Activated CD4-positive, alpha-beta T cell treated with anti-CD3 and anti-CD28 coated beads, Interleukin-2, amount 10 ng/mL, durations not matched to agents 24 days and 14 days (primary cell): ENCODE measurements at regions not wholly inside any gene's neighbourhood (a gene's known extent, or its start where the extent isn't known, plus 50 kb on each side); places are given as distances from the start of the nearest gene placed in this dataset.
A peak's percentile ranks its signal among the peaks of the same experiment; 100 is the strongest.
"Not testable (repeated sequence)": the region's sequence is repeated elsewhere in the genome, so short reads cannot be mapped to it uniquely, and the experiment has no call there.

Experiments used
- DNase-seq: peaks from one replicate; pipeline ENCODE4 v3.0.0; 2022
- H3K27ac Mint-ChIP-seq: one replicate; pipeline ENCODE4 v1.8.0; 2022; ENCODE audit warnings: mild to moderate bottlenecking, mixed read lengths
- H3K27me3 Mint-ChIP-seq: one replicate; pipeline ENCODE4 v1.8.0; 2022; ENCODE audit warnings: mixed read lengths
- H3K36me3 Mint-ChIP-seq: one replicate; pipeline ENCODE4 v1.8.0; 2022; ENCODE audit warnings: low read depth, mild to moderate bottlenecking, mixed read lengths
- H3K4me1 Mint-ChIP-seq: one replicate; pipeline ENCODE4 v1.8.0; 2021; ENCODE audit warnings: mixed read lengths
- H3K4me3 Mint-ChIP-seq: one replicate; pipeline ENCODE4 v1.8.0; 2022; ENCODE audit warnings: mild to moderate bottlenecking, moderate library complexity, mixed read lengths
- H3K9me3 Mint-ChIP-seq: one replicate; pipeline ENCODE4 v1.8.0; 2021; ENCODE audit warnings: mixed read lengths
- intact Hi-C: fragments of 100-400 bp; cut with micrococcal nuclease; formaldehyde crosslinking; loops from one replicate; pipeline ENCODE4 v1.15.1; 2023

DNA sequence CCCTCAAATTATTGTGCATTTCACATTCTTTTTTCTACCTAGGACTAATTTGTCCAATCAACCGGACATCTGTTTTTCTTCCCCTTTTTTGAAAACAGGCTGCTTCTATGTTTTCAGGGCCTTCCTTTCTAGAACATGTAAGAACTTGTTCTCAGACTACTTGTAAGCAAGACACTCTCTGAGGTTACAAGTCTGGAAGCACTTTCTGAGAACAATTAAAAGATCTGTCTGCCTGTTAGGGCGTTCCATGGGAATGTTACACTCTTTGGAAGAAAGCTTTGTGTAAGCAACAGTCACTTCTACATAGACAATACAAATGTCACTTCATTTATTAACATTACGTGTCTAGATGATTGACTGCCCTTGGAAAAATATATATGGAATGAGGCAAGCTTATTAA lies 50.9 kb upstream of the HSPB3 start:
- H3K27me3 Mint-ChIP-seq = no peaks in the 10 kb centered on the region
- no peaks in the 10 kb centered on the region for H3K9me3 Mint-ChIP-seq
- no peak for DNase-seq
- H3K4me3 Mint-ChIP-seq = no peak overlapping the region
- H3K27ac Mint-ChIP-seq = no peak overlapping the region
- no peaks in the 10 kb centered on the region for H3K36me3 Mint-ChIP-seq
- no peaks in the 10 kb centered on the region for H3K4me1 Mint-ChIP-seq
- intact Hi-C loops = no loop called here

DNA sequence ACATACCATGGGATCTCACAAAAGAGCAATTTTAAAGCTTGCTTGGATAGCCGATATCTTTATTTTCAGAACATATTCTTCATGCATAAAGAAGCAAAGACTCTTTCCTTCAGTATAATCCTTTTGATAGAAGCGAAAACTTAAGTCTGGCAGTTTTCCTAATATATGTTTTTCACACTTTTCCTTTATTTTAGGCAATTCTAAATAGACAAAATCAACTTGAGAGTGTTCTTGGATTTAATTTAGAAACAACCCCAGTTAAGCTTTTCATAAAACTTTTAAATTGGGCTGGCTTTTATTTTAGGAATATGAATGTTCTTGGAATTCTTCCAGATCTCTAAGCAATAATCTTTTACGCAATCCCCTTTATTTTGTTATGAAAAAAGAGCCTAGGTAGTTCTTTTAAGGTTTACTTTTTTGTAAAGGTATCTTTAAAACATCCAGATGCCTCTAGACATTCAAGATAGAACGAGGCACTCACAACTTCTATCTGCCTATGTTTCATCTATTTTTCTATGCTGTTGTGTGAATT lies 51.5 kb upstream of the HSPB3 start:
- Mint-ChIP-seq H3K27me3 (no peaks in the 10 kb centered on the region), H3K4me3 (no peak overlapping the region), H3K9me3 (no peaks in the 10 kb centered on the region), H3K4me1 (no peaks in the 10 kb centered on the region), H3K36me3 (no peaks in the 10 kb centered on the region), H3K27ac (no peak overlapping the region)
- DNase-seq = no peak
- intact Hi-C loops = no loop called here

GRCh38 chr5:54403121-54403520 lies 52.4 kb upstream of the HSPB3 start:
- no peaks in the 10 kb centered on the region for H3K27me3 Mint-ChIP-seq
- no peaks in the 10 kb centered on the region for H3K9me3 Mint-ChIP-seq
- intact Hi-C loops = no loop called here
- H3K4me1 Mint-ChIP-seq = no peaks in the 10 kb centered on the region
- H3K4me3 Mint-ChIP-seq = no peak overlapping the region
- no peak overlapping the region for H3K27ac Mint-ChIP-seq
- no peaks in the 10 kb centered on the region for H3K36me3 Mint-ChIP-seq
- DNase-seq = no peak

- H3K4me1 Mint-ChIP-seq = no peaks in the 10 kb centered on the region
- no peak overlapping the region for H3K27ac Mint-ChIP-seq
- H3K4me3 Mint-ChIP-seq = no peak overlapping the region
- no peaks in the 10 kb centered on the region for H3K36me3 Mint-ChIP-seq
- H3K27me3 Mint-ChIP-seq = no peaks in the 10 kb centered on the region
- intact Hi-C loops = no loop called here
- peaks cover 3% of the 10 kb centered on the region for H3K9me3 Mint-ChIP-seq
- DNase-seq = no peak
Measured at GRCh38 chr5:54401515-54401914, 54.0 kb upstream of the HSPB3 start.

DNA sequence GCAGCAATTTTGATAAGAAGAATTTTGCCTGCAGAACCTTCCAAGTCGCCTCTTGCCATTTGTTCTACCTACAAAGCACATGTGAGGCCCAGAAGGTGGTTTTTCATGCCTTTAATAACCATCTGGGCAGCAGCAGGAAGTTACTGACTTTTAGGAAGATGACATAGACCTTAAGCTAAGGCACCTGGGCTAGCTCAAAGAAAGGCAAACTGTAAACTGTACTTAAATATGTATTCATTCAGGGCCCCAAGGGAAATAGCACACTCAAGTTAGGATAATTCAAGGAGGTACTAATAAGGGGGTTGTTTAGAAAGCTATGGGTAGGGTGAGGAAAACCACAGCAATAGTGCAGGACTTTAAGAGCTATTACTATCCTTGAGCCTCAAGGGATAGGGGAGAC lies 57.3 kb upstream of the HSPB3 start:
- intact Hi-C loops = no loop called here
- H3K27ac Mint-ChIP-seq = no peak overlapping the region
- peaks cover 3% of the 10 kb centered on the region for H3K9me3 Mint-ChIP-seq
- H3K4me1 Mint-ChIP-seq = no peaks in the 10 kb centered on the region
- no peaks in the 10 kb centered on the region for H3K36me3 Mint-ChIP-seq
- H3K27me3 Mint-ChIP-seq = no peaks in the 10 kb centered on the region
- no peak overlapping the region for H3K4me3 Mint-ChIP-seq
- no peak for DNase-seq

GRCh38 chr5:54397420-54397819 lies 58.1 kb upstream of the HSPB3 start:
- intact Hi-C loops = no loop called here
- Mint-ChIP-seq H3K4me3 (no peak overlapping the region), H3K9me3 (peaks cover 3% of the 10 kb centered on the region), H3K36me3 (no peaks in the 10 kb centered on the region), H3K27ac (no peak overlapping the region), H3K27me3 (no peaks in the 10 kb centered on the region), H3K4me1 (no peaks in the 10 kb centered on the region)
- no peak for DNase-seq

- intact Hi-C loops, H3K36me3 Mint-ChIP-seq, H3K4me3 Mint-ChIP-seq, H3K4me1 Mint-ChIP-seq, H3K27ac Mint-ChIP-seq, DNase-seq, H3K27me3 Mint-ChIP-seq, H3K9me3 Mint-ChIP-seq: not testable (repeated sequence)
Measured at GRCh38 chr5:54393007-54393406, 62.5 kb upstream of the HSPB3 start.

- peaks cover 10% of the 10 kb centered on the region for H3K9me3 Mint-ChIP-seq
Measured at GRCh38 chr5:54390539-54391031, 64.9 kb upstream of the HSPB3 start.

DNA sequence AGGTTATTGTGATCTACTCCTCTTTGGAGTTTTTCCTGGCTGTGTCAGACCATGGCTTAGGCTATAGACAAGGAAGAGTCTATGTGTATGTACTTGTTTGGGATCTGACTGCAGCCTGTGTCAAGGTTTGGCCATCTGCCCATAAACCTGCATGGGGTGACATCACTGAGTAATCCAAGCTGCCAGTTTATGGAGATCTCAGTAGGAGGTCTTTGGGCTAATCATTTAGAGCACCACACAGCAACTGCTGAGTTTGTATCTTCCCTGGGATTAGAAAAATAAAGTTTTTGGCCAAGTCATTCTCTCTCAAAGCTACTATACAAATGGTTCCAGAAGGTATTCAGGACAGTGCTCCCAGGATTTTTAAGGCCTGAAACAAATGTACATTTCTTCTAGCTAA lies 65.5 kb upstream of the HSPB3 start:
- no peak for DNase-seq
- no peak overlapping the region for H3K4me3 Mint-ChIP-seq
- H3K36me3 Mint-ChIP-seq = no peaks in the 10 kb centered on the region
- peaks cover 10% of the 10 kb centered on the region for H3K9me3 Mint-ChIP-seq
- intact Hi-C loops = no loop called here
- no peaks in the 10 kb centered on the region for H3K27me3 Mint-ChIP-seq
- H3K27ac Mint-ChIP-seq = no peak overlapping the region
- H3K4me1 Mint-ChIP-seq = no peaks in the 10 kb centered on the region

More at GRCh38 chr5:54390539-54391031, 64.9 kb upstream of the HSPB3 start:
- Mint-ChIP-seq H3K27ac (no peak overlapping the region), H3K4me1 (no peaks in the 10 kb centered on the region), H3K27me3 (no peaks in the 10 kb centered on the region), H3K36me3 (no peaks in the 10 kb centered on the region), H3K4me3 (no peak overlapping the region)
- intact Hi-C loops = no loop called here
- no peak for DNase-seq

DNA sequence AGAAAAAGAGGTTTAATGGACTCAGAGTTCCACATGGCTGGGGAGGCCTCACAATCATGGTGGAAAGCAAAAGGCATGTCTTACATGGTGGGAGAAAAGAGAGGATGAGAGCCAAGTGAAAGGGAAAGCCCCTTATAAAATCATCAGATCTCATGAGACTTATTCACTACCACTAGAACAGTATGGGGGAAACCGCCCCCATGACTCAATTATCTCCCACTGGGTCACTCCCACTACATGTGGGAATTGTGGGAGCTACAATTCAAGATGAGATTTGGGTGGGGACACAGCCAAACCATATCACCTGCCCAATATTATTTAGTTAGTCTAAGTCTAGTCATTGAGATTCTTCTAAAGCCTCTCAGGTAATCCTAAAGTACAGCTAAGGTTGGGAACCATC lies 66.1 kb upstream of the HSPB3 start:
- H3K27ac Mint-ChIP-seq, H3K36me3 Mint-ChIP-seq, H3K4me3 Mint-ChIP-seq, H3K9me3 Mint-ChIP-seq, intact Hi-C loops, DNase-seq, H3K27me3 Mint-ChIP-seq, H3K4me1 Mint-ChIP-seq: not testable (repeated sequence)

DNA sequence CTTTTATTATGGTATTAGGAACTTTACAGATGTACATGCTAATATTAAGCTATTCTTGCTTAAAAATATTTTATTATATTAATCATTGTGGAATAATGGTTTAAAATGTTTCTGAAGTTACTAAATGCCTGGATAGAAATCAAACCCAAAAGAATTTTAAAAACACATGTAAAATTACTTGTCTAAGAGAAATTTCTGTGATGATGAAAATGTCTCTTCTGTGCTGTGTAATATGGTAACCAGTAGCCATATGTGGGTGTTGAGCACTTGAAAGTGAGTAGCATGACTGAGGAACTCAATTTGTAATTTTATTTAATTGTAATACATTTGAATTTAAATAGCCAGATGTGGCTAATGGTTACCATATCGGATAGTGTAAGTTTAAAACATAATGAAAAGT lies 66.7 kb upstream of the HSPB3 start:
- Mint-ChIP-seq H3K27me3 (no peaks in the 10 kb centered on the region), H3K4me3 (no peak overlapping the region), H3K4me1 (no peaks in the 10 kb centered on the region), H3K27ac (no peak overlapping the region), H3K9me3 (peaks cover 10% of the 10 kb centered on the region), H3K36me3 (no peaks in the 10 kb centered on the region)
- intact Hi-C loops = no loop called here
- no peak for DNase-seq

- Mint-ChIP-seq H3K27me3 (no peaks in the 10 kb centered on the region), H3K9me3 (peaks cover 10% of the 10 kb centered on the region), H3K4me1 (no peaks in the 10 kb centered on the region), H3K27ac (peak overlapping the region; percentile 56), H3K36me3 (no peaks in the 10 kb centered on the region), H3K4me3 (no peak overlapping the region)
- no peak for DNase-seq
- intact Hi-C loops = no loop called here
Measured at GRCh38 chr5:54388409-54388808, 67.1 kb upstream of the HSPB3 start.

GRCh38 chr5:54387659-54388232 lies 67.8 kb upstream of the HSPB3 start:
- Mint-ChIP-seq H3K9me3 (peaks cover 10% of the 10 kb centered on the region), H3K27me3 (no peaks in the 10 kb centered on the region), H3K36me3 (no peaks in the 10 kb centered on the region), H3K4me3 (no peak overlapping the region), H3K27ac (no peak overlapping the region), H3K4me1 (no peaks in the 10 kb centered on the region)
- DNase-seq = no peak
- intact Hi-C loops = no loop called here

DNA sequence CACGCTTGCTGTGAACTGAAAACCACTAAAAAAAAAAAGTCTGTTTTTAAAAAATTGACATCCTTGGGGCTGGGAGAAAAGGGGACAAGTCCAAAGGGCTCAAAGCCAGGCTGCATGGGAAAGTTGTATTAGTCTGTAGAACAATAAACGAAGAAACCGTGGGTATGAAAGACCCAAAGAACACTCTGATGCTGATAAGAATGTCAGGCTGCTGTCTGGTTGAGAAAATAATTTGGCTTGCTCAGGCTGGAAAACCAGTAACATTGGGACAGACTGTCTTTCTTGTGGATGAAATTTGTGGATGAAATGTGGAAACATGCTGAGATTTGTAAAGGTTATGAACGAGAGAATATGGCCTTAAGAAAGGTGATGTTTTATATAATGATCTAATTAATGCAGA lies 68.5 kb upstream of the HSPB3 start:
- no peaks in the 10 kb centered on the region for H3K27me3 Mint-ChIP-seq
- no peaks in the 10 kb centered on the region for H3K4me1 Mint-ChIP-seq
- H3K9me3 Mint-ChIP-seq = peaks cover 10% of the 10 kb centered on the region
- DNase-seq = no peak
- no peaks in the 10 kb centered on the region for H3K36me3 Mint-ChIP-seq
- intact Hi-C loops = no loop called here
- no peak overlapping the region for H3K4me3 Mint-ChIP-seq
- H3K27ac Mint-ChIP-seq = no peak overlapping the region

- Mint-ChIP-seq H3K27me3 (no peaks in the 10 kb centered on the region), H3K36me3 (no peaks in the 10 kb centered on the region), H3K27ac (no peak overlapping the region), H3K9me3 (peaks cover 10% of the 10 kb centered on the region), H3K4me3 (no peak overlapping the region), H3K4me1 (no peaks in the 10 kb centered on the region)
- intact Hi-C loops = no loop called here
- DNase-seq = no peak
Measured at GRCh38 chr5:54385994-54386393, 69.5 kb upstream of the HSPB3 start.
